ENCODE measurements at regions not wholly inside any gene's neighbourhood (a gene's known extent, or its start where the extent isn't known, plus 50 kb on each side); places are given as distances from the start of the nearest gene placed in this dataset.

- TF ChIP-seq CTCF (conservative IDR thresholded peaks at IDR 0.05), result peak; percentile 90
- no peak overlapping the region for H3K27ac ChIP-seq
These were observed 999.0 kb upstream of the ADGRL3 start for GRCh38 chr4:60201052-60201673.

- TF ChIP-seq CTCF (conservative IDR thresholded peaks at IDR 0.05), result no peak
- no peak overlapping the region for H3K27ac ChIP-seq
These were observed 990.5 kb upstream of the ADGRL3 start for GRCh38 chr4:60209588-60209987.

- TF ChIP-seq CTCF (conservative IDR thresholded peaks at IDR 0.05), result no peak
- H3K27ac ChIP-seq, result no peak overlapping the region
These were observed 984.2 kb upstream of the ADGRL3 start for GRCh38 chr4:60215906-60216305.

- H3K27ac ChIP-seq, result no peak overlapping the region
- TF ChIP-seq CTCF (conservative IDR thresholded peaks at IDR 0.05), result no peak
These were observed 983.4 kb upstream of the ADGRL3 start for GRCh38 chr4:60216752-60217151.

GRCh38 chr4:60221866-60222265 lies 978.3 kb upstream of the ADGRL3 start:
- TF ChIP-seq CTCF (conservative IDR thresholded peaks at IDR 0.05), result no peak
- H3K27ac ChIP-seq, result no peak overlapping the region

GRCh38 chr4:60223208-60223923 lies 976.8 kb upstream of the ADGRL3 start:
- no peak overlapping the region for H3K27ac ChIP-seq
- no peak for TF ChIP-seq CTCF (conservative IDR thresholded peaks at IDR 0.05)

GRCh38 chr4:60241866-60242265 lies 958.3 kb upstream of the ADGRL3 start:
- H3K27ac ChIP-seq, result no peak overlapping the region
- TF ChIP-seq CTCF (conservative IDR thresholded peaks at IDR 0.05), result no peak
